Endothelial cell (in vitro differentiated cells): ENCODE measurements at regions not wholly inside any gene's neighbourhood (a gene's known extent, or its start where the extent isn't known, plus 50 kb on each side); places are given as distances from the start of the nearest gene placed in this dataset.

Source experiments
- DNase-seq: peaks from one replicate; pipeline ENCODE4 v3.0.0; 2021; ENCODE audit warnings: low spot score
- H3K27ac Mint-ChIP-seq: one replicate; pipeline ENCODE4 v1.8.0; 2021; ENCODE audit warnings: mixed read lengths, inconsistent platforms; ENCODE audit not compliant: unreplicated experiment
- H3K27me3 Mint-ChIP-seq: one replicate; pipeline ENCODE4 v1.8.0; 2021; ENCODE audit warnings: mild to moderate bottlenecking, moderate library complexity, mixed read lengths, inconsistent platforms; ENCODE audit not compliant: unreplicated experiment
- H3K36me3 Mint-ChIP-seq: one replicate; pipeline ENCODE4 v1.8.0; 2021; ENCODE audit warnings: mild to moderate bottlenecking, low read depth, mixed read lengths, inconsistent platforms; ENCODE audit not compliant: unreplicated experiment
- H3K4me1 Mint-ChIP-seq: one replicate; pipeline ENCODE4 v1.8.0; 2021; ENCODE audit warnings: mild to moderate bottlenecking, mixed read lengths, inconsistent platforms; ENCODE audit not compliant: unreplicated experiment
- H3K4me3 Mint-ChIP-seq: one replicate; pipeline ENCODE4 v1.8.0; 2021; ENCODE audit warnings: mild to moderate bottlenecking, mixed read lengths, inconsistent platforms; ENCODE audit not compliant: unreplicated experiment
- H3K9me3 Mint-ChIP-seq: one replicate; pipeline ENCODE4 v1.8.0; 2021; ENCODE audit warnings: mixed read lengths, inconsistent platforms; ENCODE audit not compliant: unreplicated experiment
- CTCF ChIP-seq: fragments of 200-600 bp; sonication (generic); IDR thresholded peaks from one replicate; pipeline ENCODE4 v1.5.0; 2021; ENCODE audit warnings: antibody characterized with exemption; ENCODE audit not compliant: unreplicated experiment

- Mint-ChIP-seq H3K36me3 (no peaks in the 10 kb centered on the region), H3K4me3 (no peak overlapping the region), H3K4me1 (peaks cover under 1% of the 10 kb centered on the region), H3K27me3 (peaks cover 1% of the 10 kb centered on the region), H3K27ac (no peak overlapping the region), H3K9me3 (no peaks in the 10 kb centered on the region)
- no peak for DNase-seq
- no peak for TF ChIP-seq CTCF
These were observed 217.7 kb upstream of the TLE3 start for GRCh38 chr15:70315431-70315830.

- no peak for TF ChIP-seq CTCF
- H3K4me3 Mint-ChIP-seq: no peak overlapping the region
- DNase-seq: no peak
- H3K27ac Mint-ChIP-seq: no peak overlapping the region
- H3K36me3 Mint-ChIP-seq: no peaks in the 10 kb centered on the region
- peaks cover 1% of the 10 kb centered on the region for H3K27me3 Mint-ChIP-seq
- H3K9me3 Mint-ChIP-seq: no peaks in the 10 kb centered on the region
- H3K4me1 Mint-ChIP-seq: no peaks in the 10 kb centered on the region
These were observed 217.0 kb upstream of the TLE3 start for GRCh38 chr15:70314688-70315087.

GRCh38 chr15:70314018-70314354, 216.3 kb upstream of the TLE3 start:
- no peak for DNase-seq
- no peak for TF ChIP-seq CTCF
- Mint-ChIP-seq H3K36me3 (no peaks in the 10 kb centered on the region), H3K9me3 (no peaks in the 10 kb centered on the region), H3K4me3 (no peak overlapping the region), H3K27me3 (peaks cover 1% of the 10 kb centered on the region), H3K4me1 (peaks cover 4% of the 10 kb centered on the region), H3K27ac (no peak overlapping the region)

GRCh38 chr15:70313099-70314017, 215.6 kb upstream of the TLE3 start:
- H3K9me3 Mint-ChIP-seq: no peaks in the 10 kb centered on the region
- H3K4me1 Mint-ChIP-seq: peaks cover 8% of the 10 kb centered on the region
- TF ChIP-seq CTCF: no peak
- no peak for DNase-seq
- H3K4me3 Mint-ChIP-seq: no peak overlapping the region
- no peak overlapping the region for H3K27ac Mint-ChIP-seq
- no peaks in the 10 kb centered on the region for H3K36me3 Mint-ChIP-seq
- peaks cover 5% of the 10 kb centered on the region for H3K27me3 Mint-ChIP-seq

GRCh38 chr15:70311821-70312220, 214.1 kb upstream of the TLE3 start:
- no peak for DNase-seq
- no peak for TF ChIP-seq CTCF
- Mint-ChIP-seq H3K9me3 (no peaks in the 10 kb centered on the region), H3K36me3 (no peaks in the 10 kb centered on the region), H3K27me3 (peaks cover 7% of the 10 kb centered on the region), H3K27ac (no peak overlapping the region), H3K4me1 (peaks cover 12% of the 10 kb centered on the region), H3K4me3 (no peak overlapping the region)
